COR-L47 (cell line): ENCODE measurements at regions not wholly inside any gene's neighbourhood (a gene's known extent, or its start where the extent isn't known, plus 50 kb on each side); places are given as distances from the start of the nearest gene placed in this dataset.

Source experiments
- DNase-seq: peaks from one replicate; lab custom pipeline; 2025; lab: John Stamatoyannopoulos, UW

DNA sequence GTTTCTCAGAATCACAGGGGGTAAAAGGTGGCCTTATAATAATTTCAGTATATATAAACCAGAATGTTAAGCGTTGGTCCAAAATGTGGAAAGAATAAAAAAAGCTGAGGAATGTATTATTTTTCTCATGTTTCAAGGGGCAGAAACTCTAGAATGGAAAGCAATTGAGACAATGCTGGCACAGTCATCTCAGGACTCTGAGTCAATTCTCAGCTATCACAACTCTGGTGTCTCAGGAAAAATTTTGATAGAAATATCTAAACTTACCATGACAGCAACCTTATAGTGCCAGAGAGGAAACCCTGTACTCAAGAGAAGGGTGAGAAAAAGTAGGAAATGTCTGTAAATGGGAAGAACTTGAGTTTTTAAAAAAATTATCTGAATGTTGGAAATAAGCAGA, 1189.4 kb upstream of the NUDT12 start:
- no peak for DNase-seq

GRCh38 chr5:104739905-104740304, 1177.3 kb upstream of the NUDT12 start:
- DNase-seq, result no peak

- no peak for DNase-seq
Measured at GRCh38 chr5:104739503-104739902, 1176.9 kb upstream of the NUDT12 start.

- no peak for DNase-seq
Measured at GRCh38 chr5:104736073-104736472, 1173.5 kb upstream of the NUDT12 start.

- no peak for DNase-seq
Measured at GRCh38 chr5:104734046-104734445, 1171.5 kb upstream of the NUDT12 start.

- no peak for DNase-seq
Measured at GRCh38 chr5:104733063-104733669, 1170.6 kb upstream of the NUDT12 start.

GRCh38 chr5:104731331-104731730, 1168.7 kb upstream of the NUDT12 start:
- no peak for DNase-seq

GRCh38 chr5:104708027-104708426, 1145.4 kb upstream of the NUDT12 start:
- DNase-seq, result no peak

DNA sequence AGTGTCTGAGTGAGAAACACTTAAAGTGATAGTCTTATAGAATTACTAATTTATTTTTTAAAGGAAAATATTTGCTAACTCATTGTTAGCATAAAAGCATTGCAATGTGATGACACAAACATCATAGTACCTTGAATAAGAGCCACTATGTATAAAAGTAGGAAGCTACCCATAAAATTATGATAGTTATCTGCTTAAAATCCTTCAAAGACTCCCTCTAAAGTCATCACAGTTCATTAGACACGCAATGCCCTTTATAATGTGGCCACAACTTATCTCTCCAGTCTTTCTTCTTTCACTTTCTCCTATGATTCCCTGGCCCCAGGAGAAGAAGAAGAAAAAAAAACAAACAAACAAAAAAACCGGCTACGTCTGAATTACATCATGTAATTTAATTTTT, 1144.0 kb upstream of the NUDT12 start:
- DNase-seq, result no peak

DNA sequence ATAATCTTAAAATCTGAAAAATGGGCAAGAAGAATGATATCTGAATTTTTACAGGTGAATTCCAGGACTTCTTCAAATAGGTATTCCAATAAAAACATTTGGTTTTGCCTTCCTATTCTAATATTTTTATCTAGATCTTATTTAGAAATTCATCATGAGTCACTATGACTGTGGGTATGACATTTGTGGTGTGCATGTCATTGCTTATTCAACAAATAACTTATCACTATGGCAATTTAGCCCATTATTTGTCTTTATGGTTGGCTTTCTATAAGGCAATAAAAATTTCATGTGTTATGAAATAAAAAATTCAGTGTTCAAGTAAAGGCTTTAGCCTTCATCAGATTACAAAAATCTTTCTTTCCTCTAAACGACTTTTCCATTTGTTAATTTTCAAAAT, 1139.6 kb upstream of the NUDT12 start:
- DNase-seq, result no peak

DNA sequence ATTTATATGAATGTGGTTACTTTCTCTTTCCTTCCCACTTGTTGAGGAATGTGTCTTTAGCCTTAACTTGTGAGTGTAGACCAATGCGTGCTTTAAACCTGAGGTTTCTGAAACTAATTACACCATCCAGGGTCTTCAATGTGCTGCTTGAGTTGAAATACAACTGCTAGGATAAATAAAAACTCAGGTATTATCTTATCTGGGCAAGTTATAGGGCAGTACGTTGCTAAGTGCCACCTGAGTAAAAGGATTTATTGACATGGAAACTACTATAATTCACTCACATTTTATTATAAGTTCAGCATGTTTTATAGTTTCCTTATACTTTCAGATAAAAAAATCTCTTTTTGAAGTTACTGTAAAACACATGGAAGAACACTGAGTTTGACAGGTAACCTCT, 1136.8 kb upstream of the NUDT12 start:
- no peak for DNase-seq

GRCh38 chr5:104661256-104661655, 1098.7 kb upstream of the NUDT12 start:
- no peak for DNase-seq

DNA sequence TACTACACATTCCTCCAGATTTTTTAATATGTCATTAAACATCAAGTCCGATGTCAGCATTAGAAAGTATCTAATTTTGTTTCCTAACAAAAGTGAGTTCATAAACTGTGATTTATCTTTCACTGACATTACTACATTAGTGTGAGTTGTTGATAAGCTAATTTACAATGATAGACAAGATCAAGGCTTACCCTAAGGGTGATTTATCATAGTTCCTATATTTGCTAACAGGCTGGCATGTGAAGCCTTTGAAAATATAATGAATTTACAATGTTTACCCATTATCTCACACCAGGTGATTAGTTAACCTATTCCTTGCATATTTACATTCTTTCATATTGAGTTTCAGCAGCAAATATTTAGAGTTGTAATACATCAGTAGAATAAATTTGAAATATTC, 1096.9 kb upstream of the NUDT12 start:
- DNase-seq, result no peak

GRCh38 chr5:104652271-104652861, 1089.8 kb upstream of the NUDT12 start:
- DNase-seq, result no peak

- no peak for DNase-seq
Measured at GRCh38 chr5:104650313-104651055, 1087.9 kb upstream of the NUDT12 start.

DNA sequence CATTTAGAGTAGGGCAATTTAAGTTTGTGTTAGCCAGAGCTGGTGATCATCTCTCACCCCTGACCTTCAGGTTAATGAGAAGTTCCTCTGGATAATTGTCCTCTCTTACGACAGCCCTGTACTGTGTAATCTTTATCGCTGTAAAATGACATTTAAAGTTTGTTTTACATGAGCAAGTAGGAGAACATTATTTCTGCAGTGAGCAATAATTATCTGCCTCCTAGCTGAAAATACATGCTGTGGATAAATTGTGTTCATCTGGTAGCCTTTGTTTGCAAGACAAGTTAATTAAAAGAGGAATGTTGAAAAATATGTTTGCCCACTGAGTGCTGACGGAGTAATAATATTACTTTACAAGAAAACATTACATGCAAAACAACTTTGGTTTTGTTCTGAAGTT, 1083.8 kb upstream of the NUDT12 start:
- DNase-seq, result no peak

GRCh38 chr5:104643320-104643719, 1080.7 kb upstream of the NUDT12 start:
- no peak for DNase-seq

DNA sequence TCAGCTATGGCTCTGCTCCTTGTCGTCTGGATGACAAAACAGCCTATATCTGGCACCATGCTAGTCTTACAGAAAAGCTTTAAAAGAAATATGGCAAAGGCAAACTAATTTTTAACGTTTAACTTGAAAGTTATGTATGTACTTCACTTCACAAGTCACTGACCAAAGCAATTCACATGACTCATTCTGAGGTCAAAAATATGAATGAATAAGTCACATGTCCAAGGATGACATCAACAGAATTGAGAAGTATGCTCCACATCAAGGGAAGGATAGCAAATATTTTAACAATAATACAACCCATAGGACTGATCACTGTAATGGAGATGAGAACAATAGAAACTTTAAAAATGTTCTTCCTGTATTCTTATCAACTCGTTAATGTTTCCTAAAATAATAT, 1072.6 kb upstream of the NUDT12 start:
- no peak for DNase-seq

DNA sequence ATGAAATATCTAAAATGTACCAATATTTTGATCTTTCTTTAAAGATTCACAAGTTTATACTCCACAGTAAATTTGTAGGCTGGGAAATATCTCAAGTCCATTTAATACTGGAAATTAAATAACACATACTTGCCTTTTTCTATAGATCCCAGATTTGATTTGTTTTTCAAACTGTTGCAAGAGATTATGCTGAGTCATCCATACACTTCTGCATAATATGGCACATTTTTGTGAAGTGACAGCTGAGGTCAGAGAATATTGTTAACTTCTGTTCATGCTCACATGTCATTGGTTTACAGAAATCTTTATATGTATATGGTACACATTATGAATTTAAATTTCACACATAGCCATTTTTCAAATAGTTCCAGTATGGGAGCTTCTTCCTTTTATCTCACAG, 1066.3 kb upstream of the NUDT12 start:
- DNase-seq, result no peak

GRCh38 chr5:104626122-104626521, 1063.5 kb upstream of the NUDT12 start:
- no peak for DNase-seq

- peak; percentile 82 for DNase-seq
Measured at GRCh38 chr5:104612005-104612404, 1049.4 kb upstream of the NUDT12 start.

- DNase-seq, result peak; percentile 68
Measured at GRCh38 chr5:104611135-104611767, 1048.7 kb upstream of the NUDT12 start.

- DNase-seq, result peak; percentile 64
Measured at GRCh38 chr5:104606258-104606829, 1043.8 kb upstream of the NUDT12 start.
